ENCODE measurements at regions not wholly inside any gene's neighbourhood (a gene's known extent, or its start where the extent isn't known, plus 50 kb on each side); places are given as distances from the start of the nearest gene placed in this dataset.

DNA sequence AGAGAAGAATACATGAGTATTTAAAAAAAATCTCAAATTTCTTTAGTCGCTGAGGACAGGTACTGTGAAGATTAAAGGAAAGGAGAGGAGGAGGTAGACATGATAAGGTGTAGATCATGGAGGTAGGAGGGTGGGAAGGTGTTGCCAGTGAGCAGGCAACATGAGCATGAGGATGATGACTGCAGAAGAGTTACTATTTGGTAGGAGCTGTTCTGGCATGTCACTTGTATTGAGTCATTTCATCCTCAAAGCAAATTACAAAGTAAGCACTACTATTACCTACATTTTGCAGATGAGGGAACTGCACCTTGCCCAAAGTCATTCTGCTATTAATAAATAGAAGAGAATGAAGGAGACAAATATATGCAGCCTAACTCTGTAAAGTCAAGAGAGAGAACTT, 435.8 kb upstream of the KLF12 start:
- intact Hi-C loops (cut with DNase I; ENCODE audit: low total_unique reads), result no loop called here
- no peaks in the 10 kb centered on the region for H3K36me3 ChIP-seq
- H3K9me3 ChIP-seq, result no peaks in the 10 kb centered on the region
- no peak overlapping the region for H3K27ac ChIP-seq
- no peak overlapping the region for H3K4me3 ChIP-seq
- TF ChIP-seq, protein P1, sequence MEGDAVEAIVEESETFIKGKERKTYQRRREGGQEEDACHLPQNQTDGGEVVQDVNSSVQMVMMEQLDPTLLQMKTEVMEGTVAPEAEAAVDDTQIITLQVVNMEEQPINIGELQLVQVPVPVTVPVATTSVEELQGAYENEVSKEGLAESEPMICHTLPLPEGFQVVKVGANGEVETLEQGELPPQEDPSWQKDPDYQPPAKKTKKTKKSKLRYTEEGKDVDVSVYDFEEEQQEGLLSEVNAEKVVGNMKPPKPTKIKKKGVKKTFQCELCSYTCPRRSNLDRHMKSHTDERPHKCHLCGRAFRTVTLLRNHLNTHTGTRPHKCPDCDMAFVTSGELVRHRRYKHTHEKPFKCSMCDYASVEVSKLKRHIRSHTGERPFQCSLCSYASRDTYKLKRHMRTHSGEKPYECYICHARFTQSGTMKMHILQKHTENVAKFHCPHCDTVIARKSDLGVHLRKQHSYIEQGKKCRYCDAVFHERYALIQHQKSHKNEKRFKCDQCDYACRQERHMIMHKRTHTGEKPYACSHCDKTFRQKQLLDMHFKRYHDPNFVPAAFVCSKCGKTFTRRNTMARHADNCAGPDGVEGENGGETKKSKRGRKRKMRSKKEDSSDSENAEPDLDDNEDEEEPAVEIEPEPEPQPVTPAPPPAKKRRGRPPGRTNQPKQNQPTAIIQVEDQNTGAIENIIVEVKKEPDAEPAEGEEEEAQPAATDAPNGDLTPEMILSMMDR (IDR thresholded peaks at IDR 0.05), result no peak
- no peak for TF ChIP-seq POLR2AphosphoS5 (IDR thresholded peaks at IDR 0.05)
- no peak for TF ChIP-seq POLR2A (IDR thresholded peaks at IDR 0.05)
- DNase-seq (ENCODE audit: low spot score in 2 of 2), result no peak
- H3K4me1 ChIP-seq, result no peaks in the 10 kb centered on the region
- H3K27me3 ChIP-seq, result no peaks in the 10 kb centered on the region

DNA sequence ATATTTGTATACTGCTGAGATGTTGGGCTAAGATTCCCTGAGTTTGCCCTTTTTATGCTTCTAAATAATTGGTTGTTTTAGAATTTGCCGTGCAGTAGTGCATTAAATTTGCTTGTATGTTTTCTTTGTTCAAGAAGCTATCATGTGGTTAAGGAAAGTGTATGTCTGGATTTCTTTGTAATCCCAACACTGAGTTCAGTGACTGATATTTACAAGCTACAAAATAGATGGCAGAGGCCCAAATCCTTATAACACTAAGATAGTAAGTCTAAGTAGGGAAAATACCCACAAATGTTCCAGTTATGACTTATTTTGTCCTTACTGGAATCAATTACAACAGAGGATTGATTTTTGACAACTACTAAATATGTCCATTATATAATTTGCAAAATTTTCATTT, 435.0 kb upstream of the KLF12 start:
- Histone ChIP-seq H3K4me3 (no peak overlapping the region), H3K36me3 (no peaks in the 10 kb centered on the region), H3K9me3 (no peaks in the 10 kb centered on the region), H3K27ac (no peak overlapping the region), H3K4me1 (no peaks in the 10 kb centered on the region), H3K27me3 (no peaks in the 10 kb centered on the region)
- no peak for DNase-seq (ENCODE audit: low spot score in 2 of 2)
- TF ChIP-seq, protein P1 (IDR thresholded peaks at IDR 0.05), result no peak
- no peak for TF ChIP-seq POLR2A (IDR thresholded peaks at IDR 0.05)
- TF ChIP-seq POLR2AphosphoS5 (IDR thresholded peaks at IDR 0.05), result no peak
- intact Hi-C loops (cut with DNase I; ENCODE audit: low total_unique reads), result no loop called here

GRCh38 chr13:74567485-74567884, 433.3 kb upstream of the KLF12 start:
- Histone ChIP-seq H3K4me3 (no peak overlapping the region), H3K9me3 (no peaks in the 10 kb centered on the region), H3K27ac (no peak overlapping the region), H3K4me1 (no peaks in the 10 kb centered on the region), H3K36me3 (no peaks in the 10 kb centered on the region), H3K27me3 (no peaks in the 10 kb centered on the region)
- intact Hi-C loops (cut with DNase I; ENCODE audit: low total_unique reads), result no loop called here
- TF ChIP-seq POLR2A (IDR thresholded peaks at IDR 0.05) (no peak), POLR2AphosphoS5 (IDR thresholded peaks at IDR 0.05) (no peak)
- TF ChIP-seq, protein P1 (IDR thresholded peaks at IDR 0.05), result no peak
- DNase-seq (ENCODE audit: low spot score in 2 of 2), result no peak

- no peak for TF ChIP-seq POLR2A (IDR thresholded peaks at IDR 0.05)
- TF ChIP-seq, protein P1 (IDR thresholded peaks at IDR 0.05), result no peak
- no peak for TF ChIP-seq POLR2AphosphoS5 (IDR thresholded peaks at IDR 0.05)
- no peaks in the 10 kb centered on the region for H3K9me3 ChIP-seq
- intact Hi-C loops (cut with DNase I; ENCODE audit: low total_unique reads), result no loop called here
- H3K36me3 ChIP-seq, result no peaks in the 10 kb centered on the region
- H3K27me3 ChIP-seq, result no peaks in the 10 kb centered on the region
- H3K27ac ChIP-seq, result no peak overlapping the region
- no peaks in the 10 kb centered on the region for H3K4me1 ChIP-seq
- DNase-seq (ENCODE audit: low spot score in 2 of 2), result no peak
- H3K4me3 ChIP-seq, result no peak overlapping the region
Observed at GRCh38 chr13:74562381-74562780, 428.2 kb upstream of the KLF12 start.

DNA sequence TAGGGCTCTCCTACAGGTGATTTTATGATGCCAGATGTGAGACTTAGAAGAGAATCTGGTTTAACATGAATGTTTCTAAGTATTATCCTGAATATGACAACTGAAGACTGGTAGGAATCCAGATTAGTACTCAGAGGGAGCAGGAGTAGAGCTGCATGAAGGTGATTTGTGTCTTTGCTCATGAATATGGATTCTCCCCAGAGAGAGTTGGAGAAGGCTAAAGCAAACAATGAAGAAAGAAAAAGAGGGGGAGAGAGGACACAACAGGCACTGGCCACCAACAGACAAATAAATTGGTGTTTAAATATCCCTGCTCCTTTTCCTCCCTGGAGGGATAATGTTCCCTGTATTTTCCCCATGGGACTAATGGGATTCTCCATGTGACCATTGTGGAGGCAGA, 427.0 kb upstream of the KLF12 start:
- DNase-seq (ENCODE audit: low spot score in 2 of 2), result no peak
- Histone ChIP-seq H3K36me3 (no peaks in the 10 kb centered on the region), H3K4me1 (no peaks in the 10 kb centered on the region), H3K27ac (no peak overlapping the region), H3K4me3 (no peak overlapping the region), H3K27me3 (no peaks in the 10 kb centered on the region), H3K9me3 (no peaks in the 10 kb centered on the region)
- TF ChIP-seq, protein P1 (IDR thresholded peaks at IDR 0.05), result no peak
- TF ChIP-seq POLR2AphosphoS5 (IDR thresholded peaks at IDR 0.05) (no peak), POLR2A (IDR thresholded peaks at IDR 0.05) (no peak)
- intact Hi-C loops (cut with DNase I; ENCODE audit: low total_unique reads), result no loop called here

Data from breast epithelium (tissue), 4 donors.